ENCODE measurements at regions not wholly inside any gene's neighbourhood (a gene's known extent, or its start where the extent isn't known, plus 50 kb on each side); places are given as distances from the start of the nearest gene placed in this dataset.
A peak's percentile ranks its signal among the peaks of the same experiment; 100 is the strongest.

DNA sequence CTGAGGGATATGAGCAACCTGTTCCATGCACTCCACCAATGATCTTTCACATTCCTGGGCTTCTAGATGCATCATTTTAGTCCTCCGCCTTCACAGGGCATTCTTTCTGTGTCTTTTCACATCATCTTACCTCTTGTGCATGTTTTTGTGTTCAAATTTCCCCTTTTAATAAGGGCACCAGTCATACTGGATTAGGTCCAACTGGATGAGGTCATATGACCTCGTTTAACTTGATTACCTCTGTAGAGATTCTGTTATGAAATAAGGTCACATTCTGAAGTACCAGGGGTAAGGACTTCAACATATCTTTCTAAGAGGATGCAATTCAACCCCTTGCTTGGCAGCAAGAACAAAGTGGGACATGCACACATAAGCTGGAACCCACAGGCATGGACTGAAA, 335.3 kb upstream of the TLE4 start:
- DNase-seq (no peak), ATAC-seq (no peak)
- H3K4me1 ChIP-seq (ENCODE audit: control insufficient read depth, insufficient read depth, low read length): no peaks in the 10 kb centered on the region
- H3K4me3 ChIP-seq (ENCODE audit: low read length): no peak overlapping the region
- WGBS: 54% methylated on average over 2 of the region's 2 CpGs
- no peaks in the 10 kb centered on the region for H3K27me3 ChIP-seq (ENCODE audit: control insufficient read depth, insufficient read depth)
- no peaks in the 10 kb centered on the region for H3K9me3 ChIP-seq (ENCODE audit: control insufficient read depth, low read length)
- H3K27ac ChIP-seq (ENCODE audit: low read length): no peak overlapping the region
- intact Hi-C loops (cut with DNase I): no loop called here

DNA sequence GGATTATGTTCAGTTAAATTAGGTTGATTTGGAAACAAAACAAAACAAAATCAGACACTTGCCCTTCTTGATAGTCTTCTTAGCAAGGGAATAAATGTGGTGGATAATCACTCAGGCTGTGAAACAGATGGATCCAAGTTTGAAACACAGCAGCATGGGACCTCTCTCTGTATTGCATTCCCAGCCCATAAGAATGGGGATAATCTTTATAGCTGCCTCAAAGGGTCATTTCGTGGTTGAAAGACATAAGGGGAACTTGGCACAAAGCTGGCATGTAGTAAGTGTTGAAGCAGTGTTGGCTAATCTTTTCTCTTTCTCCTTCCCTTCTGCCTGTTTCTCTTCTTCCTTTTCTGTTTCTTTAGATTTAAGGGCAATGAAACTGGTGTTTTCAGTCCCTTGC, 333.9 kb upstream of the TLE4 start:
- WGBS: 47% methylated on average over 1 of the region's 1 CpG
- DNase-seq (no peak), ATAC-seq (no peak)
- no peaks in the 10 kb centered on the region for H3K9me3 ChIP-seq (ENCODE audit: control insufficient read depth, low read length)
- no peaks in the 10 kb centered on the region for H3K4me1 ChIP-seq (ENCODE audit: control insufficient read depth, insufficient read depth, low read length)
- H3K4me3 ChIP-seq (ENCODE audit: low read length): no peak overlapping the region
- no peaks in the 10 kb centered on the region for H3K27me3 ChIP-seq (ENCODE audit: control insufficient read depth, insufficient read depth)
- intact Hi-C loops (cut with DNase I): no loop called here
- no peak overlapping the region for H3K27ac ChIP-seq (ENCODE audit: low read length)

DNA sequence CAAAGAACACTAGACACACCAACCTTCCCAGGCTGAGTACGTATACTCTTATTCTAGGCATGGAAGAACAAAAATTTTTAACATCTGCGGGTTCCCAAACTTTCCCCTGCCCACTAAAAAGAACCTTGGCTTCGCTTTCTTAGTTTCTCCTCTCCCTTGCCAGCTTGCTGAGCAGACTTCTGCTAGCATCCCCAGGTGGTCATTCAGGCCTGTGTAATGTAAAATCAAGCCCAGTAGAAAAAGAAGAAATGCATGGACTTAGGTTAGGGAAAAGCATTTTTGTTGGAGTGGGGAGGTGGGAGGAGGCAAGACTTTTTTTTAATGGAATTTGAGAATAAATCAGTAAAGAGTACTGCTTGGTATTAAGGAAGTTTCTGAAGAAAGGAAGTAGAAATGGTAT, 331.0 kb upstream of the TLE4 start:
- no peaks in the 10 kb centered on the region for H3K4me1 ChIP-seq (ENCODE audit: control insufficient read depth, insufficient read depth, low read length)
- intact Hi-C loops (cut with DNase I): no loop called here
- H3K27me3 ChIP-seq (ENCODE audit: control insufficient read depth, insufficient read depth): no peaks in the 10 kb centered on the region
- no peak for DNase-seq
- no peak for ATAC-seq
- no peak overlapping the region for H3K4me3 ChIP-seq (ENCODE audit: low read length)
- WGBS: 79% methylated on average over 3 of the region's 3 CpGs
- H3K27ac ChIP-seq (ENCODE audit: low read length): no peak overlapping the region
- H3K9me3 ChIP-seq (ENCODE audit: control insufficient read depth, low read length): no peaks in the 10 kb centered on the region

DNA sequence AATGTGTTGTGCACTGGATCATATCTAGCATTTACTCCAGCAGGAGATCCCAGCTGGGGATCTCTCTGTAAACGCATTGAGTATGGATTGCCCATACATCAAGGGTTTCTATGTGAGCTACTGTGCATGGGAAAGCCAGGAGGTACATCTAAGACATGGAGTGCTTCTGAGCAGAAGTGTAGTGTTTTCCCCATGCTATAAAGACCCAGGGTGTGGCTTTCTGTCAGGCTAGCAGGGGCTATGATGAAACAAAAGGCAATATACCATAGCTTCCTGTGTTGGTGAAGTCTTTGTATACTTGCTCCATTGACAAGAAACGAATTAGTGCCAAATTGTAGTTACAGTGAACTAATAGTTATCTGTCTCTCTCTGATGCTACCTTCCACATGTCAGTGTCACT, 329.3 kb upstream of the TLE4 start:
- Histone ChIP-seq H3K9me3 (ENCODE audit: control insufficient read depth, low read length) (no peaks in the 10 kb centered on the region), H3K27me3 (ENCODE audit: control insufficient read depth, insufficient read depth) (no peaks in the 10 kb centered on the region), H3K4me1 (ENCODE audit: control insufficient read depth, insufficient read depth, low read length) (no peaks in the 10 kb centered on the region), H3K27ac (ENCODE audit: low read length) (no peak overlapping the region), H3K4me3 (ENCODE audit: low read length) (no peak overlapping the region)
- DNase-seq (no peak), ATAC-seq (no peak)
- intact Hi-C loops (cut with DNase I): no loop called here
- WGBS: 61% methylated on average over 2 of the region's 2 CpGs

DNA sequence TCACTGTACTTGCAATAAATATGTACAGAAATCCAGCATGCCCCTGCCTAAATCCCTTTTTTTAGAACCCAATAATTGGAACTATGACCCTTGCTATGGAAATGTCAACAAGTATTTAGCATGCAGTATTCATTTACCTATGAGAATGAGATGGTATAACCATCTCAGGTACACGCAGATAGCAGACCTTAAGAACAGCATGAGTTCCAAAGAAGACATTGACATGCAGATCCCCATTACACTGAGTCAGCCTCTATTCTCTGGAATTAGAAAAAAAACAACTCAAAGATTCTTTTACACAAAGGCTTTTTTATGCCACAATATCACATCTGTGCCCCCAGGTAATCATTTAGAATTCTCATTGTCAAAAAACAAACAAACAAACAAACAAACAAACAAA, 325.6 kb upstream of the TLE4 start:
- no peak for DNase-seq
- Histone ChIP-seq H3K4me1 (ENCODE audit: control insufficient read depth, insufficient read depth, low read length) (no peaks in the 10 kb centered on the region), H3K27ac (ENCODE audit: low read length) (no peak overlapping the region), H3K9me3 (ENCODE audit: control insufficient read depth, low read length) (no peaks in the 10 kb centered on the region), H3K4me3 (ENCODE audit: low read length) (no peak overlapping the region), H3K27me3 (ENCODE audit: control insufficient read depth, insufficient read depth) (no peaks in the 10 kb centered on the region)
- intact Hi-C loops (cut with DNase I): no loop called here
- WGBS: 65% methylated on average over 1 of the region's 1 CpG
- ATAC-seq: no peak

DNA sequence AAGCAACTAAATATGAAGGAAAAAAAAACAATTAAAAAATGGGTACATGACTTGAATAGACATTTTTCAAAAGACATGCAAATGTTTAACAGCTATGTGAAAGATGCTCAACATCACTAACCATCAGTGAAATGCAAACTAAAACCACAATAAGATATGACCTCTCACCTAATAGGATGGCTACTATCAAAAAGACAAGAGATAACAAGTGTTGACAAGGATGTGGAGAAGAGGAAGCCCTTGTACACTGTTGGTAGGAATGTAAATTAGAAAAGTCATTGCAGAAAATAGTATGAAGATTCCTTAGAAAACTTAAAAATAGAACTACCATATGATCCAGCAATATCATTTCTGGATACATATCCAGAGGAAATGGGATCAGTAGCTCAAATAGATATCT, 324.7 kb upstream of the TLE4 start:
- ATAC-seq: no peak
- no peak for DNase-seq
- H3K9me3 ChIP-seq (ENCODE audit: control insufficient read depth, low read length): no peaks in the 10 kb centered on the region
- H3K27me3 ChIP-seq (ENCODE audit: control insufficient read depth, insufficient read depth): no peaks in the 10 kb centered on the region
- no peak overlapping the region for H3K27ac ChIP-seq (ENCODE audit: low read length)
- no peaks in the 10 kb centered on the region for H3K4me1 ChIP-seq (ENCODE audit: control insufficient read depth, insufficient read depth, low read length)
- intact Hi-C loops (cut with DNase I): no loop called here
- H3K4me3 ChIP-seq (ENCODE audit: low read length): no peak overlapping the region

DNA sequence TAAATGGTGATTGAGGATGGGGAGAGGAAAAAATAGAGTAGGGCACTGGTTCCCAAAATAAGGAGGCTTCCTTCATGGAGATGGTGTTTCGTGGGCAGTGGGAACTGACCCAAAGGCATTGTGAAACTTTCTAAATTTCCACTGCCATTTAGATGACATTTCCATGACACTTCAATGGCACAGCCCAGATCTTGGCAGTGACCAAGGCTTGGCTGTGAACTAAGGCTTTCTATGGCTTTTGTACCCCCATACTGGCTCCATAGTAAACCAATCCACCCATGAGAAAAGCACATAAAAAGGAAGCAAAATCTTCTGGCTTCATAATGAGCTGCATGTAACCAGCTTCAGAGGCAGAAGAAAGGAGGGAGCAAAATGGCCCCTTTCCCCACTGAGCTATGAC, 321.0 kb upstream of the TLE4 start:
- ATAC-seq (no peak), DNase-seq (no peak)
- H3K4me1 ChIP-seq (ENCODE audit: control insufficient read depth, insufficient read depth, low read length): no peaks in the 10 kb centered on the region
- WGBS: 68% methylated on average over 1 of the region's 1 CpG
- no peaks in the 10 kb centered on the region for H3K9me3 ChIP-seq (ENCODE audit: control insufficient read depth, low read length)
- no peak overlapping the region for H3K4me3 ChIP-seq (ENCODE audit: low read length)
- H3K27me3 ChIP-seq (ENCODE audit: control insufficient read depth, insufficient read depth): no peaks in the 10 kb centered on the region
- intact Hi-C loops (cut with DNase I): no loop called here
- H3K27ac ChIP-seq (ENCODE audit: low read length): no peak overlapping the region

DNA sequence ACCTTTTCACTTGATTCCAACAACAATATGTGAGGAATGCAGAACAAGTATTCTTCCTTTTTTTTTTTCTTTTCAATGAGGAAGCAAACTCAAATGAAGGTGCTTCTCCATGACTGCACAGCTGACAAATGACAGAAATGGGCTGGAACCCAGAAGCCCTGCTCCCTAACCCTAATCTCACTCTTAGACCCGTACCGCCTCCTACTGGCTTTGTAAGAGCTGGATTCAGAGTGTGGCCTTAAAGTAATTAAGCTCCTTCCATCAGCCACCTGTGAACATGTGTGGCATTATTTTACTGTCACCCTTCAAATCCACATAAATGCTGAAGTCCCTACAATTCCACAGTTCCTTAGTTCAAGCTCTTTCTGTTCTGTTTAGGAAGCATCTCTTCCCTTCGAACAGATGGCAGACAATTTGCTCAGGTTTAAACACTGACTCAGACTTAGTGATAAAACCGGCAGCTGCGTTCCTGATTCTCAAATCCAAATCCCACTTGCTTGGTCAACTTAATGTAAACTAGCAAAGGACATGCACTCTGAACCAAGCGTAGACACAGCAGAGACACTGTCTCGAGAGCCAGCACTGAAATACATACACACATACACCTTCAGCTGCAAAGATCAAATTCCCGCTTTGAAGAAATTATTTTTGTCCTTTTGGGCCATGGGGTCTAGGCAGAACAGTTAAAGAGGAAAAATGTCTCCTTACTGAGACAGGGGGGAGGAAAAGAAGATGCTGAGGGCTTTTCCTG, 316.7 kb upstream of the TLE4 start:
- Histone ChIP-seq H3K4me3 (ENCODE audit: low read length) (no peak overlapping the region), H3K4me1 (ENCODE audit: control insufficient read depth, insufficient read depth, low read length) (no peaks in the 10 kb centered on the region), H3K27me3 (ENCODE audit: control insufficient read depth, insufficient read depth) (no peaks in the 10 kb centered on the region), H3K9me3 (ENCODE audit: control insufficient read depth, low read length) (no peaks in the 10 kb centered on the region), H3K27ac (ENCODE audit: low read length) (no peak overlapping the region)
- 62% methylated on average over 8 of the region's 8 CpGs for WGBS
- DNase-seq (no peak), ATAC-seq (no peak)
- intact Hi-C loops (cut with DNase I): no loop called here

DNA sequence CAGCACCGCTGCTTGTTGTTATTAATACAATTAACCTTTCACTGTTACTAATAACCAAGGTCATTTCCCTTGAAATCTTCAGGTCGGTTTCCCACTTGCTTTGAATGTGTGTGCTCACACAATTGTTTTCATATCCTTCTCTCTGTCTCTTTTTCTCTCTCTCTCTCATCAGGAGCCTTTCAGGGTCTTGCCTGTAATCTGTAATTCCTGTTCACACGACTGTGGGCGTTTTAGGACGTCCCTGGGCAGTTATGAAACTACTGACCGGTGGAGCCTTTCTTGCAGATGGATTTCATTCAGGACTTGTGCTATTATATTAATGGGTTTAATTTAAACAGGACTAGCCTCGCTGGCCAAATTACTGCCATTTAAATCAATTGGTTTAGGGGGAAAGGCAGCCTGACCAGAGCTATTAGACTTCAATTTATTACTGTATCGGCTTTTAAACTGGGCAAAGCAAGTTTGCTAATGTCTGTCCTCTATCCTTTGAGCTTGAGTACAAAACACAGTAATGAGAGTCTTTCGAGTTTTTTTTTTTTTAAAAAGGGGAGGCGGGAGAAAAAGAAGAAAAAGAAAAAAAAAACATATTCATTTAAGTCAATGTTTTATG, 316.0 kb upstream of the TLE4 start:
- 57% methylated on average over 10 of the region's 10 CpGs for WGBS
- Histone ChIP-seq H3K27me3 (ENCODE audit: control insufficient read depth, insufficient read depth) (no peaks in the 10 kb centered on the region), H3K4me1 (ENCODE audit: control insufficient read depth, insufficient read depth, low read length) (no peaks in the 10 kb centered on the region), H3K9me3 (ENCODE audit: control insufficient read depth, low read length) (no peaks in the 10 kb centered on the region), H3K27ac (ENCODE audit: low read length) (no peak overlapping the region), H3K4me3 (ENCODE audit: low read length) (no peak overlapping the region)
- no peak for ATAC-seq
- no peak for DNase-seq
- intact Hi-C loops (cut with DNase I): no loop called here

DNA sequence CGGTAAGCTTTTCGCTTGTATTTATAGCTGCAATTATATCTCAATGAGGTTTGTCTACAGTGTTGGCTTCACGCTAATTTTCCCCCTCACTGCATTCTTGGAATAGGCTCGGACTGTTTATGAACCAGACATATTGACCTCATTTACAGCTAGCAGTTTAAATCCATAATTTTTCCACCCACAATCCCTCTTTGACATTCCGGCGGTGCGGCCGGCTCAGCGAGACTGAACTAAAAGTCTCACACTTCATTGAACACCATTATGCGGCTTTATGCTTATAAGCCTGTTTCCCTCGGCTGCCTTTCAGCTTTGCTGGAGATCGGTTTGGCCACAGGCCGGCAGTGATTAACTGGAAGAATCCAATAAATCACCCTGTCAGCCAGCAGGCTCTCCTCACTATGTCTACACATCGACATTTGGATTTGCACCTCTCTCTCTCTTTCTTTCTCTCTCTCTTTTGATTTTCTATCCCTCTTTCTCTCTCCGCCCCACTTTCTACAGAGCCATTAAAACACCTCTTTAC, 315.0 kb upstream of the TLE4 start:
- no peaks in the 10 kb centered on the region for H3K4me1 ChIP-seq (ENCODE audit: control insufficient read depth, insufficient read depth, low read length)
- H3K4me3 ChIP-seq (ENCODE audit: low read length): no peak overlapping the region
- no peaks in the 10 kb centered on the region for H3K27me3 ChIP-seq (ENCODE audit: control insufficient read depth, insufficient read depth)
- no peak for DNase-seq
- no peak for ATAC-seq
- intact Hi-C loops (cut with DNase I): no loop called here
- no peaks in the 10 kb centered on the region for H3K9me3 ChIP-seq (ENCODE audit: control insufficient read depth, low read length)
- 33% methylated on average over 15 of the region's 15 CpGs for WGBS
- no peak overlapping the region for H3K27ac ChIP-seq (ENCODE audit: low read length)

DNA sequence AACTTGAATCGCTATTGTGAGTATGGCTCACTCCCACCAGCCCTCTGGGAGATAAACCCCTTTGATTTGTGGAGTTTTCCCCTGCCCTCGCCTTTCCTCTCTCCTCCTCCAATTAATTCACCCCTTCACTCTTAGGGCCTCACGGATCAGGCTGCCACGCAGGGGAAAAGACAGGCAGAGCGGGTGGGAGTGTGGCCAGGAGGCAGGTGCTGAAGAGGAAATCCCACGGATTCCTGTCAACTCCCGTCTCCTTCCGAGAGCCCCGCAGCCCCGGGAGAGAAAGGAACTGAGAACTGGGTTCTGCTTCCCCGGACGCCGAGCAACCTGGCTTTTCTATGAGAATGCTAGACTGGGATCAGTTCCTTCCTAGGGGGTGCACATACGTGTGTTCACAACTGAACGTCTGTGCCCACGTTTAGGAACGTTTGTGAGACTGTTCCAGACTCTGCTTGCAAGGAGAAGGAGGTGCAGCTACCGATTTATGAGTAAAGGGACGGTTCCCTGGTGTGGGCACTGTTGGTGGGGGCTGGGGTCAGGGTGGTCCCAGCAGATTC, 314.5 kb upstream of the TLE4 start:
- Histone ChIP-seq H3K27ac (ENCODE audit: low read length) (no peak overlapping the region), H3K9me3 (ENCODE audit: control insufficient read depth, low read length) (no peaks in the 10 kb centered on the region), H3K4me1 (ENCODE audit: control insufficient read depth, insufficient read depth, low read length) (no peaks in the 10 kb centered on the region), H3K4me3 (ENCODE audit: low read length) (no peak overlapping the region), H3K27me3 (ENCODE audit: control insufficient read depth, insufficient read depth) (no peaks in the 10 kb centered on the region)
- ATAC-seq (no peak), DNase-seq (peak in 1 of 3 donors; percentile 30)
- WGBS: 20% methylated on average over 19 of the region's 19 CpGs
- intact Hi-C loops (cut with DNase I): no loop called here
